H9 (cell line): ENCODE measurements at regions not wholly inside any gene's neighbourhood (a gene's known extent, or its start where the extent isn't known, plus 50 kb on each side); places are given as distances from the start of the nearest gene placed in this dataset.

Experiments used
- DNase-seq: peaks from one replicate; pipeline ENCODE4 v3.0.0-alpha.2; 2017
- H2AFZ ChIP-seq: one replicate; pipeline ENCODE4 v1.6.1; 2013; ENCODE audit warnings: mild to moderate bottlenecking, low read length, control low read depth, moderate library complexity
- H2AK5ac ChIP-seq: 2 replicates; pipeline ENCODE4 v1.6.1; 2013; ENCODE audit warnings: low read length, control low read depth, mixed read lengths; ENCODE audit not compliant: insufficient read length
- H2BK120ac ChIP-seq: one replicate; pipeline ENCODE4 v1.6.1; 2013; ENCODE audit warnings: low read depth, mild to moderate bottlenecking, low read length, control low read depth, inconsistent platforms; ENCODE audit not compliant: poor library complexity, severe bottlenecking
- H2BK12ac ChIP-seq: 2 replicates; pipeline ENCODE4 v1.6.1; 2013; ENCODE audit warnings: low read length, control low read depth, mixed read lengths, low read depth; ENCODE audit not compliant: insufficient read length
- H2BK15ac ChIP-seq: 2 replicates; pipeline ENCODE4 v1.6.1; 2013; ENCODE audit warnings: low read depth, low read length, control low read depth
- H2BK20ac ChIP-seq: one replicate; pipeline ENCODE4 v1.6.1; 2013; ENCODE audit warnings: low read depth, mild to moderate bottlenecking, low read length, control low read depth, inconsistent platforms; ENCODE audit not compliant: poor library complexity, severe bottlenecking
- H2BK5ac ChIP-seq: 2 replicates; pipeline ENCODE4 v1.6.1; 2013; ENCODE audit warnings: low read length, control low read depth, mixed read lengths; ENCODE audit not compliant: insufficient read length
- H3K14ac ChIP-seq: 2 replicates; pipeline ENCODE4 v1.6.1; 2013; ENCODE audit warnings: low read length, control low read depth; ENCODE audit not compliant: insufficient read depth
- H3K18ac ChIP-seq: 2 replicates; pipeline ENCODE4 v1.6.1; 2013; ENCODE audit warnings: low read depth, mild to moderate bottlenecking, mixed read lengths, low read length, control low read depth; ENCODE audit not compliant: insufficient read length
- H3K23ac ChIP-seq: 2 replicates; pipeline ENCODE4 v1.6.1; 2013; ENCODE audit warnings: low read length, control low read depth, mixed read lengths, low read depth; ENCODE audit not compliant: insufficient read length
- H3K23me2 ChIP-seq: 2 replicates; pipeline ENCODE4 v1.6.1; 2013; ENCODE audit warnings: low read depth, mild to moderate bottlenecking, mixed read lengths, low read length, control low read depth; ENCODE audit not compliant: insufficient read length, poor library complexity, severe bottlenecking
- H3K27ac ChIP-seq: 2 replicates; pipeline ENCODE4 v1.5.1; 2013; ENCODE audit warnings: low read length, control low read depth, mixed read lengths, low read depth; ENCODE audit not compliant: insufficient read length
- H3K27me3 ChIP-seq: 2 replicates; pipeline ENCODE4 v1.6.1; 2013; ENCODE audit warnings: low read length, control low read depth, inconsistent platforms; ENCODE audit not compliant: insufficient read depth
- H3K4ac ChIP-seq: 2 replicates; pipeline ENCODE4 v1.6.1; 2013; ENCODE audit warnings: low read depth, mild to moderate bottlenecking, control low read depth, inconsistent platforms, low read length, moderate library complexity
- H3K4me1 ChIP-seq: 2 replicates; pipeline ENCODE4 v1.6.1; 2013; ENCODE audit warnings: low read length, control low read depth, inconsistent platforms; ENCODE audit not compliant: insufficient read depth
- H3K4me2 ChIP-seq: 2 replicates; pipeline ENCODE4 v1.6.1; 2013; ENCODE audit warnings: low read length, control low read depth, mixed read lengths; ENCODE audit not compliant: insufficient read length, insufficient read depth
- H3K56ac ChIP-seq: 2 replicates; pipeline ENCODE4 v1.6.1; 2013; ENCODE audit warnings: low read depth, mild to moderate bottlenecking, mixed read lengths, low read length, control low read depth; ENCODE audit not compliant: insufficient read length
- H3K79me1 ChIP-seq: 2 replicates; pipeline ENCODE4 v1.6.1; 2013; ENCODE audit warnings: low read depth, mild to moderate bottlenecking, moderate library complexity, low read length, control low read depth, inconsistent platforms; ENCODE audit not compliant: insufficient read depth, poor library complexity, severe bottlenecking
- H3K79me2 ChIP-seq: 2 replicates; pipeline ENCODE4 v1.6.1; 2013; ENCODE audit warnings: low read length, control low read depth, inconsistent platforms; ENCODE audit not compliant: insufficient read depth
- H3K9ac ChIP-seq: 2 replicates; pipeline ENCODE4 v1.6.1; 2013; ENCODE audit warnings: low read length, control low read depth, mixed read lengths; ENCODE audit not compliant: insufficient read length; ENCODE audit errors: extremely low read depth
- H3K9me3 ChIP-seq: one replicate; pipeline ENCODE4 v1.6.1; 2013; ENCODE audit warnings: low read depth, low read length, inconsistent platforms; ENCODE audit not compliant: control insufficient read depth
- H3T11ph ChIP-seq: one replicate; pipeline ENCODE4 v1.6.1; 2013; ENCODE audit warnings: mild to moderate bottlenecking, low read length, control low read depth, inconsistent platforms
- H4K20me1 ChIP-seq: one replicate; pipeline ENCODE4 v1.6.1; 2013; ENCODE audit not compliant: control insufficient read depth, insufficient read length, insufficient read depth
- H4K5ac ChIP-seq: 2 replicates; pipeline ENCODE4 v1.6.1; 2013; ENCODE audit warnings: low read depth, mild to moderate bottlenecking, mixed read lengths, low read length, control low read depth; ENCODE audit not compliant: insufficient read length
- H4K8ac ChIP-seq: replicated peaks from 2 replicates; pipeline ENCODE4 v1.6.1; 2013; ENCODE audit warnings: low read length, control low read depth, mixed read lengths, low read depth; ENCODE audit not compliant: insufficient read length
- H4K91ac ChIP-seq: 2 replicates; pipeline ENCODE4 v1.6.1; 2013; ENCODE audit warnings: low read depth, mild to moderate bottlenecking, moderate library complexity, mixed read lengths, low read length, control low read depth; ENCODE audit not compliant: insufficient read length
- H3K27ac Mint-ChIP-seq, 3 experiments: 2 replicates in 2 of 3; 3 replicates in 1 of 3; pipeline ENCODE4 v1.8.0; 2020 to 2021; ENCODE audit warnings: mixed read lengths in 3 of 3, mild to moderate bottlenecking in 1 of 3, moderate library complexity in 1 of 3
- H3K27me3 Mint-ChIP-seq: 2 replicates; pipeline ENCODE4 v1.8.0; 2021; ENCODE audit warnings: low read depth, mild to moderate bottlenecking, moderate library complexity, mixed read lengths
- H3K36me3 Mint-ChIP-seq, 3 experiments: 2 replicates in 2 of 3; 3 replicates in 1 of 3; pipeline ENCODE4 v1.8.0; 2020 to 2021; ENCODE audit warnings: low read depth in 3 of 3, mixed read lengths in 3 of 3; ENCODE audit not compliant: insufficient read depth in 1 of 3
- H3K4me1 Mint-ChIP-seq, 2 experiments: 2 replicates each; pipeline ENCODE4 v1.8.0; 2020; ENCODE audit warnings: mixed read lengths in 2 of 2
- H3K4me3 Mint-ChIP-seq, 2 experiments: 2 replicates in 1 of 2; 3 replicates in 1 of 2; pipeline ENCODE4 v1.8.0; 2020 to 2021; ENCODE audit warnings: mild to moderate bottlenecking in 2 of 2, mixed read lengths in 2 of 2, moderate library complexity in 1 of 2
- H3K9me3 Mint-ChIP-seq, 2 experiments: 2 replicates in 1 of 2; 3 replicates in 1 of 2; pipeline ENCODE4 v1.8.0; 2020; ENCODE audit warnings: mild to moderate bottlenecking in 2 of 2, mixed read lengths in 2 of 2, moderate library complexity in 1 of 2
- CTCF ChIP-seq: fragments of 200-600 bp; sonication (generic); conservative IDR thresholded peaks from 3 replicates; pipeline ENCODE4 v1.8.0; 2021; ENCODE audit warnings: antibody characterized with exemption, mild to moderate bottlenecking
- WGBS: extraction: QIAGEN DNeasy Blood & Tissue Kit; methylation state at CpG from one replicate; pipeline ENCODE4 v1.1.7; 2013; ENCODE audit warnings: missing lambda C conversion rate, low lambda C conversion rate, mixed read lengths; ENCODE audit not compliant: insufficient read length; ENCODE audit errors: extremely low coverage; 5-methylcytosine and 5-hydroxymethylcytosine counted together

DNA sequence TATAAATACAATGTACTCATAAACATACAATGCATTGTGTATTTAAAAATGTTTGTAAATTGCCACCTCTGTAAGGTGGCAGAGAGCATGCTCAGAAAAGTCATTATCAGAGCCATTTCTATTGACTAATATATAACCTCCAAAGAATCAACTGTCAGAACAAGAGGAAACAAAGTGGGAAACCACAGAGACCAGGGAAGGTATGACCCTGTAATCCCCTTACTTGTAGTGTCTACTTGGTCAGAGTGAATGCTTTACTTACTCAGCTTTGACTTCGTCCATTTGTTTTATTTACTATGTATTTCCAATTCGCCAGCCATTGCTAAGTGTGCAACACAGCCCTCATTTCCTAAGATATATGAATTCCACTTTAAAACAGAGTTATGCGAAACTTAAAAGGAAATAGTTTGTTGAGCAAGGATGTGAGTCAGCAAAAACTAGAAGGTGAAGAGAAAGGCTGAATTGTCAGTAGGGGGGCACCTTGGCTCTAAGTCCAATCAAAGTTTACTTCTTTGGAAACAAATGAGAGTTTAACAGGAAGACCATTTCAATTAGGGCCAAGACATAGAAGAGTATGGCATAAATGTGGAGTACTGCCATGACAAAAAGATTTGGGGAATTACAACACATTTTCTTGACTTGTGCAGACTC, 671.7 kb upstream of the PTBP2 start:
- no peak overlapping the region for H2BK12ac ChIP-seq
- WGBS: no CpG with 5 or more reads among the region's 3 CpGs
- no peak overlapping the region for H4K8ac ChIP-seq
- DNase-seq: no peak
- H3K4me1 Mint-ChIP-seq: no peaks in the 10 kb centered on the region
- H3K27me3 Mint-ChIP-seq: no peaks in the 10 kb centered on the region
- no peak overlapping the region for H3K18ac ChIP-seq
- H2BK15ac ChIP-seq: no peak overlapping the region
- H3T11ph ChIP-seq: no peak overlapping the region
- H3K27ac Mint-ChIP-seq: no peak overlapping the region
- H3K4ac ChIP-seq: no peak overlapping the region
- H3K27me3 ChIP-seq: no peaks in the 10 kb centered on the region
- H2BK20ac ChIP-seq: no peak overlapping the region
- TF ChIP-seq CTCF: no peak
- no peaks in the 10 kb centered on the region for H3K4me1 ChIP-seq
- no peak overlapping the region for H2AK5ac ChIP-seq
- no peak overlapping the region for H4K91ac ChIP-seq
- H4K20me1 ChIP-seq: no peaks in the 10 kb centered on the region
- no peak overlapping the region for H4K5ac ChIP-seq
- no peaks in the 10 kb centered on the region for H3K79me2 ChIP-seq
- no peaks in the 10 kb centered on the region for H3K9me3 ChIP-seq
- no peak overlapping the region for H2AFZ ChIP-seq
- H3K4me2 ChIP-seq: no peak overlapping the region
- H3K23ac ChIP-seq: no peak overlapping the region
- no peak overlapping the region for H2BK120ac ChIP-seq
- no peak overlapping the region for H3K27ac ChIP-seq
- H3K23me2 ChIP-seq: no peaks in the 10 kb centered on the region
- H2BK5ac ChIP-seq: no peak overlapping the region
- H3K36me3 Mint-ChIP-seq: peaks cover 8% of the 10 kb centered on the region in 3 experiments
- H3K79me1 ChIP-seq: no peaks in the 10 kb centered on the region
- no peak overlapping the region for H3K4me3 Mint-ChIP-seq
- no peak overlapping the region for H3K9ac ChIP-seq
- no peak overlapping the region for H3K56ac ChIP-seq
- no peak overlapping the region for H3K14ac ChIP-seq
- H3K9me3 Mint-ChIP-seq: peaks cover 6 to 12% of the 10 kb centered on the region in 2 experiments
